ENCODE measurements at regions not wholly inside any gene's neighbourhood (a gene's known extent, or its start where the extent isn't known, plus 50 kb on each side); places are given as distances from the start of the nearest gene placed in this dataset.

DNA sequence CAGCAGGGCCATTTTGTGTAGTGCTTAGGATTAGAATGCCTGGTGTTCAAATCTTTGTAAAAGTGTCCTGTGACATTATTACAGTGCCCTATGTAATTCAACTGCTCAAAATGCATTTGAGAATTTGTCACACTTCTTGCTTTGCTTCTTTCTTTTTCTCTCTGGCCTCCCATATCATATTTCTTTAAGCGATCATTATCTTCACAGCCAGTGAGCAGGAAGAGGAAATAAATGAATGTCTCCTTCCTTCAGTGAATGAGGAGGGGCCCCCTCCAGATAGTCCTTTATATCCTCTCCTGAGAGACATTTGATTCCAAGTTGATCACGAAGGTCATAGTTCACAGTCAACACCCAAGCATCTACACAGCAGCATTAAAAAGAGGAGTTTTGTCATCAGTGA is 425.1 kb upstream of the NPVF start:
- TF ChIP-seq EZH2 (IDR thresholded peaks at IDR 0.05), result no peak
- TF ChIP-seq POLR2AphosphoS5 (IDR thresholded peaks at IDR 0.05; ENCODE audit: borderline replicate concordance, low read depth, low read length), result no peak

Data from SK-N-MC (cell line).